H1 (cell line): ENCODE measurements at regions not wholly inside any gene's neighbourhood (a gene's known extent, or its start where the extent isn't known, plus 50 kb on each side); places are given as distances from the start of the nearest gene placed in this dataset.
A peak's percentile ranks its signal among the peaks of the same experiment; 100 is the strongest.

Experiments
- CTCF ChIA-PET: fragments of 300-600 bp; sonication (Branson Sonifier 250); formaldehyde crosslinking; loops from one replicate; lab custom pipeline; 2021; ENCODE audit not compliant: partially characterized antibody; lab: Charles Lee
- POLR2A ChIA-PET: fragments of 300-600 bp; sonication (Branson Sonifier 250); formaldehyde crosslinking; loops from one replicate; lab custom pipeline; 2021; ENCODE audit warnings: inconsistent platforms; ENCODE audit not compliant: partially characterized antibody; lab: Charles Lee
- DNase-seq, 2 experiments: peaks; one replicate each; pipeline versions ENCODE4 v3.0.0 to v3.0.0-alpha.2; 2010 to 2022; ENCODE audit warnings: low spot score in 2 of 2, low read depth in 1 of 2, mixed read lengths in 1 of 2
- FAIRE-seq: peaks from 2 replicates; lab custom pipeline; 2011; peaks lifted over from hg19 to GRCh38; lab: Jason Lieb, UNC
- H2AFZ ChIP-seq: 2 replicates; pipeline ENCODE4 v1.8.1; 2012; ENCODE audit warnings: low read length, inconsistent platforms
- H2AK5ac ChIP-seq: 2 replicates; pipeline ENCODE4 v1.6.1; 2013; ENCODE audit warnings: low read depth, low read length
- H2BK120ac ChIP-seq: replicated peaks from 2 replicates; pipeline ENCODE3; 2013; ENCODE audit warnings: low read depth, low read length, inconsistent platforms
- H2BK12ac ChIP-seq: 2 replicates; pipeline ENCODE4 v1.6.1; 2013; ENCODE audit warnings: low read depth, low read length
- H2BK15ac ChIP-seq: 2 replicates; pipeline ENCODE4 v1.6.1; 2013; ENCODE audit warnings: low read length
- H2BK20ac ChIP-seq: 2 replicates; pipeline ENCODE4 v1.6.1; 2013; ENCODE audit warnings: low read length
- H2BK5ac ChIP-seq: 2 replicates; pipeline ENCODE4 v1.6.1; 2013; ENCODE audit warnings: low read depth, low read length
- H3K14ac ChIP-seq: 2 replicates; pipeline ENCODE4 v1.6.1; 2013; ENCODE audit warnings: inconsistent platforms; ENCODE audit not compliant: insufficient read length
- H3K18ac ChIP-seq: 2 replicates; pipeline ENCODE4 v1.6.1; 2013; ENCODE audit warnings: low read length; ENCODE audit errors: extremely low read depth
- H3K23ac ChIP-seq: 2 replicates; pipeline ENCODE4 v1.6.1; 2013; ENCODE audit warnings: inconsistent platforms; ENCODE audit not compliant: insufficient read length
- H3K23me2 ChIP-seq: 2 replicates; pipeline ENCODE4 v1.6.1; 2013; ENCODE audit warnings: low read depth, low read length
- H3K27ac ChIP-seq: 2 replicates; pipeline ENCODE4 v1.6.1; 2011; ENCODE audit warnings: low read depth, low read length, inconsistent platforms
- H3K27me3 ChIP-seq, 4 experiments: replicated peaks in 1 of 4; 1 replicate in 1 of 4; 2 replicates in 3 of 4; pipeline versions ENCODE4 v1.6.1 to v1.8.1; 2011 to 2013; ENCODE audit warnings: low read length in 3 of 4, mild to moderate bottlenecking in 3 of 4, inconsistent platforms in 2 of 4, mixed read lengths in 2 of 4, moderate library complexity in 1 of 4; ENCODE audit not compliant: control insufficient read depth in 3 of 4, insufficient read depth in 3 of 4; ENCODE audit errors: extremely low read depth in 1 of 4
- H3K36me3 ChIP-seq, 4 experiments: 2 replicates each; pipeline versions ENCODE4 v1.6.1 to v1.8.1; 2011 to 2013; ENCODE audit warnings: mild to moderate bottlenecking in 4 of 4, low read length in 3 of 4, moderate library complexity in 2 of 4, control low read depth in 1 of 4, inconsistent platforms in 1 of 4; ENCODE audit not compliant: insufficient read depth in 4 of 4, control insufficient read depth in 2 of 4
- H3K4ac ChIP-seq: replicated peaks from 2 replicates; pipeline ENCODE3; 2013; ENCODE audit warnings: low read length, low read depth, mixed read lengths, inconsistent platforms; ENCODE audit not compliant: insufficient read length
- H3K4me1 ChIP-seq, 4 experiments: replicated peaks in 1 of 4; 1 replicate in 1 of 4; 2 replicates in 3 of 4; pipeline versions ENCODE4 v1.6.1 to v1.8.1; 2011 to 2013; ENCODE audit warnings: low read length in 3 of 4, inconsistent platforms in 2 of 4, mixed read lengths in 1 of 4; ENCODE audit not compliant: insufficient read depth in 4 of 4, control insufficient read depth in 3 of 4
- H3K4me2 ChIP-seq, 2 experiments: 2 replicates each; pipeline versions ENCODE4 v1.6.1 to v1.8.1; 2011 to 2013; ENCODE audit warnings: low read depth in 2 of 2, low read length in 2 of 2, control low read depth in 1 of 2, inconsistent platforms in 1 of 2, mild to moderate bottlenecking in 1 of 2; ENCODE audit not compliant: insufficient read depth in 1 of 2
- H3K4me3 ChIP-seq, 4 experiments: fragments of 200-600, 300-600 bp in 1 of 4; sonication (generic), shearing (Covaris generic), sonication (Bioruptor Twin) in 1 of 4; 2 replicates each; pipeline versions ENCODE4 v1.5.1 to v1.8.1; 2011 to 2016; ENCODE audit warnings: low read length in 4 of 4, low read depth in 3 of 4, control low read depth in 2 of 4, inconsistent platforms in 2 of 4, mild to moderate bottlenecking in 2 of 4, mixed read lengths in 1 of 4, moderate library complexity in 1 of 4; ENCODE audit not compliant: insufficient read depth in 2 of 4; ENCODE audit errors: extremely low read depth in 1 of 4
- H3K56ac ChIP-seq: replicated peaks from 2 replicates; pipeline ENCODE3; 2013; ENCODE audit warnings: low read depth, mild to moderate bottlenecking, mixed read lengths, low read length, inconsistent platforms; ENCODE audit not compliant: insufficient read length
- H3K79me1 ChIP-seq: 2 replicates; pipeline ENCODE4 v1.6.1; 2013; ENCODE audit warnings: low read depth, low read length, control low read depth
- H3K79me2 ChIP-seq, 2 experiments: 2 replicates each; pipeline versions ENCODE4 v1.6.1 to v1.8.1; 2012 to 2013; ENCODE audit warnings: low read length in 2 of 2, mild to moderate bottlenecking in 2 of 2, inconsistent platforms in 1 of 2; ENCODE audit not compliant: insufficient read depth in 2 of 2, control insufficient read depth in 1 of 2
- H3K9ac ChIP-seq, 4 experiments: replicated peaks in 1 of 4; 1 replicate in 1 of 4; 2 replicates in 3 of 4; pipeline versions ENCODE4 v1.6.1 to v1.8.1; 2011 to 2013; ENCODE audit warnings: low read depth in 3 of 4, low read length in 3 of 4, control low read depth in 2 of 4, mild to moderate bottlenecking in 2 of 4, moderate library complexity in 2 of 4, inconsistent platforms in 1 of 4; ENCODE audit errors: extremely low read depth in 1 of 4
- H3K9me3 ChIP-seq, 2 experiments: 2 replicates each; pipeline versions ENCODE4 v1.6.1 to v1.8.1; 2012 to 2013; ENCODE audit warnings: mild to moderate bottlenecking in 2 of 2, moderate library complexity in 2 of 2, control low read depth in 1 of 2, inconsistent platforms in 1 of 2, low read depth in 1 of 2, low read length in 1 of 2, mixed read lengths in 1 of 2; ENCODE audit not compliant: insufficient read depth in 2 of 2
- H4K20me1 ChIP-seq, 2 experiments: replicated peaks in 1 of 2; 2 replicates each; pipeline versions ENCODE3 to v1.8.1; 2011 to 2013; ENCODE audit warnings: inconsistent platforms in 2 of 2, low read length in 2 of 2, mild to moderate bottlenecking in 1 of 2; ENCODE audit not compliant: insufficient read depth in 2 of 2, control insufficient read depth in 1 of 2
- H4K5ac ChIP-seq: 2 replicates; pipeline ENCODE4 v1.6.1; 2013; ENCODE audit warnings: low read length, low read depth, mixed read lengths, inconsistent platforms; ENCODE audit not compliant: insufficient read length
- H4K8ac ChIP-seq: 2 replicates; pipeline ENCODE4 v1.8.0; 2013; ENCODE audit warnings: mild to moderate bottlenecking, moderate library complexity, low read length, inconsistent platforms; ENCODE audit not compliant: insufficient read depth; ENCODE audit errors: extremely low read depth
- H4K91ac ChIP-seq: replicated peaks from 2 replicates; pipeline ENCODE3; 2013; ENCODE audit warnings: low read length, mixed read lengths, inconsistent platforms; ENCODE audit not compliant: insufficient read length
- ATF2 ChIP-seq: IDR thresholded peaks from 2 replicates; pipeline ENCODE4 v1.6.1; 2012; ENCODE audit warnings: low read length, inconsistent platforms
- EP300 ChIP-seq, 2 experiments: IDR thresholded peaks; 1 replicate in 1 of 2; 2 replicates in 1 of 2; pipeline ENCODE4 v1.6.1; 2011 to 2012; ENCODE audit warnings: low read depth in 2 of 2, low read length in 2 of 2, mild to moderate bottlenecking in 2 of 2, borderline replicate concordance in 1 of 2, inconsistent platforms in 1 of 2, moderate library complexity in 1 of 2
- KDM5A ChIP-seq: fragments of 200-600 bp; IDR thresholded peaks from 2 replicates; pipeline ENCODE4 v1.7.1; 2012; ENCODE audit warnings: mild to moderate bottlenecking, low read length, inconsistent platforms, mixed read lengths
- PHF8 ChIP-seq: fragments of 200-600 bp; sonication (generic); conservative IDR thresholded peaks from 2 replicates; pipeline ENCODE4 v1.7.1; 2012; ENCODE audit warnings: low read depth, mild to moderate bottlenecking, inconsistent platforms, low read length, moderate library complexity
- POLR2AphosphoS5 ChIP-seq: IDR thresholded peaks from 2 replicates; pipeline ENCODE4 v1.6.1; 2011; ENCODE audit warnings: low read depth, low read length
- TAF7 ChIP-seq: optimal IDR thresholded peaks from 2 replicates; pipeline ENCODE3; 2011; ENCODE audit warnings: low read depth, mild to moderate bottlenecking, inconsistent platforms, low read length, moderate library complexity, borderline replicate concordance
- WGBS, 2 experiments: shearing (Covaris generic) in 1 of 2; methylation state at CpG; one replicate each; pipeline versions ENCODE4 v1.1.6 to v1.1.7; 2013 to 2015; ENCODE audit warnings: low lambda C conversion rate in 2 of 2, mixed read lengths in 2 of 2, inconsistent platforms in 1 of 2, low coverage in 1 of 2, missing lambda C conversion rate in 1 of 2; ENCODE audit not compliant: insufficient replicate concordance in 2 of 2, insufficient coverage in 1 of 2, insufficient read length in 1 of 2; ENCODE audit errors: extremely low coverage in 1 of 2, missing lambda C conversion rate in 1 of 2; 5-methylcytosine and 5-hydroxymethylcytosine counted together

- H3K23ac ChIP-seq: no peak overlapping the region
- no peak overlapping the region for H2BK120ac ChIP-seq
- FAIRE-seq (no peak), DNase-seq (no peak)
- H3K4me1 ChIP-seq: peaks cover 0 to 11% (median 6%) of the 10 kb centered on the region in 4 experiments; a peak in 5 of 7 replicates
- H2BK20ac ChIP-seq: no peak overlapping the region
- peaks cover 0 to 41% of the 10 kb centered on the region in 2 experiments; a peak in 2 of 4 replicates for H3K79me2 ChIP-seq
- H3K56ac ChIP-seq: no peak overlapping the region
- no peak overlapping the region for H3K14ac ChIP-seq
- H3K4me3 ChIP-seq: no peak overlapping the region; a peak in 1 of 8 replicates
- H4K5ac ChIP-seq: no peak overlapping the region
- no peak overlapping the region for H2AK5ac ChIP-seq
- H3K9me3 ChIP-seq: no peaks in the 10 kb centered on the region
- H4K20me1 ChIP-seq: no peaks in the 10 kb centered on the region
- ChIA-PET POLR2A (interaction anchor here (1.4 to 1.9 kb wide), 2 partner anchors 10 to 29 kb away, joined by 5 to 11 read pairs; no protein-coding TSS in a partner anchor), CTCF (interaction anchor here (1.2 to 1.7 kb wide), 2 partner anchors 446 to 701 kb away, joined by 3 to 4 read pairs; no protein-coding TSS in a partner anchor)
- no peak overlapping the region for H2BK15ac ChIP-seq
- H3K27me3 ChIP-seq: no peaks in the 10 kb centered on the region
- 73% methylated on average over 4 of the region's 4 CpGs; no CpG with 5 or more reads in 1 of the 2 experiments for WGBS, 2 experiments
- no peak for TF ChIP-seq TAF7
- TF ChIP-seq EP300 (IDR thresholded peaks at IDR 0.05; ENCODE audit: borderline replicate concordance in 1 of 2, low read depth in 2 of 2, low read length in 2 of 2): no peak
- TF ChIP-seq KDM5A: no peak
- TF ChIP-seq PHF8: no peak
- TF ChIP-seq ATF2: no peak
- TF ChIP-seq POLR2AphosphoS5: no peak
- no peak overlapping the region for H2BK12ac ChIP-seq
- H3K36me3 ChIP-seq: peaks cover 0 to 3% (median 1%) of the 10 kb centered on the region in 4 experiments; a peak in 2 of 8 replicates
- H3K79me1 ChIP-seq: 0 out of 2 replicates have a peak, but pooled peaks cover 3% of the 10 kb centered on the region
- H4K8ac ChIP-seq: no peak overlapping the region
- no peak overlapping the region for H3K27ac ChIP-seq
- no peak overlapping the region for H2AFZ ChIP-seq
- no peak overlapping the region for H3K18ac ChIP-seq
- peak overlapping the region in 1 of 2 experiments; percentile 35; a peak in 1 of 4 replicates for H3K4me2 ChIP-seq
- no peaks in the 10 kb centered on the region; the same call in 1 of the 2 replicates for H3K23me2 ChIP-seq
- H4K91ac ChIP-seq: no peak overlapping the region
- H3K4ac ChIP-seq: no peak overlapping the region
- no peak overlapping the region for H2BK5ac ChIP-seq
- H3K9ac ChIP-seq: no peak overlapping the region
Measured at GRCh38 chr6:22035690-22036089, 261.1 kb downstream of the PRL start.
